Lower lobe of right lung (tissue), 2 donors: ENCODE measurements at regions not wholly inside any gene's neighbourhood (a gene's known extent, or its start where the extent isn't known, plus 50 kb on each side); places are given as distances from the start of the nearest gene placed in this dataset.

Source experiments
- ATAC-seq, 2 donors: fragments of 200-7000 bp; cut with Tn5 transposase; one replicate each; pipeline ENCODE4 v1.9.1; 2020 to 2022; ENCODE audit warnings: mild to moderate bottlenecking in 2 of 2, moderate library complexity in 2 of 2
- DNase-seq: peaks from one replicate; pipeline ENCODE4 v3.0.0-alpha.2; 2020
- H3K27ac ChIP-seq: fragments of 200-600 bp; one replicate; pipeline ENCODE4 v1.8.0; 2022
- H3K27me3 ChIP-seq: fragments of 200-600 bp; one replicate; pipeline ENCODE4 v1.8.0; 2022; ENCODE audit warnings: low read depth
- H3K36me3 ChIP-seq: fragments of 200-600 bp; one replicate; pipeline ENCODE4 v1.8.0; 2022; ENCODE audit warnings: mild to moderate bottlenecking
- H3K4me1 ChIP-seq: fragments of 200-600 bp; one replicate; pipeline ENCODE4 v1.8.0; 2022
- H3K4me3 ChIP-seq: fragments of 200-600 bp; one replicate; pipeline ENCODE4 v1.8.0; 2022; ENCODE audit warnings: mild to moderate bottlenecking
- H3K9me3 ChIP-seq: fragments of 200-600 bp; one replicate; pipeline ENCODE4 v1.8.0; 2022
- intact Hi-C: fragments of 100-400 bp; cut with DNase I; formaldehyde crosslinking; loops from one replicate; pipeline ENCODE4 v1.11.0; 2022
- TF ChIP-seq, protein P1 (sequence below): fragments of 200-600 bp; IDR thresholded peaks from one replicate; pipeline ENCODE4 v1.8.0; 2022; ENCODE audit warnings: antibody characterized with exemption, mild to moderate bottlenecking
- donor health status: DM: no; HTN: yes; CAD: no; lungs with severe emphysema.

DNA sequence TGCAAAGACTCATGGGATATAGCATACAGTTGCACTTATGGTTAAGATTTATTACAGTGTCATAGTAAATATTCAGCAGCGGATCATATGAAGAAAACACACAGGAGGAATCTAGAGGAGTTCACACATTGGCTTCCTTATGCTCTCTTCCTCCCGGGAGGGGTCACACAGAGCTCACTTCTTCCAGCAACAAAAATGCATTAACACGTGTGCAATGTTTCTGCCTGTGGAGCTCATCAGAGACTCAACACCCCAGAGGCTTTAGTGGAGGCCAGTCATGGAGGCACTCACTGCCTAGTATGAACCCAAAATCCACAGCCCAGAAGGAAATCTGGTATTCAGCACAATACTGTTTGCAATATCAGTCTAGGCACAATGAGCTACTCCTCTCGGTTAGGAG, 202.8 kb upstream of the PRSS1 start:
- Histone ChIP-seq H3K36me3 (no peaks in the 10 kb centered on the region), H3K4me1 (no peaks in the 10 kb centered on the region), H3K4me3 (no peak overlapping the region), H3K9me3 (no peaks in the 10 kb centered on the region), H3K27ac (no peak overlapping the region), H3K27me3 (no peaks in the 10 kb centered on the region)
- TF ChIP-seq, protein P1, sequence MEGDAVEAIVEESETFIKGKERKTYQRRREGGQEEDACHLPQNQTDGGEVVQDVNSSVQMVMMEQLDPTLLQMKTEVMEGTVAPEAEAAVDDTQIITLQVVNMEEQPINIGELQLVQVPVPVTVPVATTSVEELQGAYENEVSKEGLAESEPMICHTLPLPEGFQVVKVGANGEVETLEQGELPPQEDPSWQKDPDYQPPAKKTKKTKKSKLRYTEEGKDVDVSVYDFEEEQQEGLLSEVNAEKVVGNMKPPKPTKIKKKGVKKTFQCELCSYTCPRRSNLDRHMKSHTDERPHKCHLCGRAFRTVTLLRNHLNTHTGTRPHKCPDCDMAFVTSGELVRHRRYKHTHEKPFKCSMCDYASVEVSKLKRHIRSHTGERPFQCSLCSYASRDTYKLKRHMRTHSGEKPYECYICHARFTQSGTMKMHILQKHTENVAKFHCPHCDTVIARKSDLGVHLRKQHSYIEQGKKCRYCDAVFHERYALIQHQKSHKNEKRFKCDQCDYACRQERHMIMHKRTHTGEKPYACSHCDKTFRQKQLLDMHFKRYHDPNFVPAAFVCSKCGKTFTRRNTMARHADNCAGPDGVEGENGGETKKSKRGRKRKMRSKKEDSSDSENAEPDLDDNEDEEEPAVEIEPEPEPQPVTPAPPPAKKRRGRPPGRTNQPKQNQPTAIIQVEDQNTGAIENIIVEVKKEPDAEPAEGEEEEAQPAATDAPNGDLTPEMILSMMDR = no peak
- DNase-seq = no peak
- intact Hi-C loops = no loop called here
- ATAC-seq = no peak

DNA sequence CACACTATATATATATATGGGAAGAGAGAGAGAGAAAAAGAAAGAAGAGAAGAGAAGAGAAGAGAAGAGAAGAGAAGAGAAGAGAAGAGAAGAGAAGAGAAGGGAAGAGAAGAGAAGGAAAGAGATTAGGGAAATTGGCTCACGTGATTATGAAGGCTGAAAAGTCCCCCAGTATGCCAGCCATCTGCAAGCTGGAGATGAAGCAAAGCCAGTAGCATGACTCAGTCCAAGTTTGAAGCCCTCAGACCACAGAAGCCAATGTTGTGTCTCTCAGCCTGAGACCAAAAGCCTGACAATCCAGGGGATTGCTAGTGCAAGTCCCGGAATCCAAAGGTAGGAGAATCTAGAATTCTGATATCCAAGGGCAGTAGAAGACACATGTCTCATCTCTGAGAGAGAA, 206.3 kb upstream of the PRSS1 start:
- TF ChIP-seq, protein P1 = no peak
- Histone ChIP-seq H3K27me3 (no peaks in the 10 kb centered on the region), H3K4me1 (no peaks in the 10 kb centered on the region), H3K4me3 (no peak overlapping the region), H3K9me3 (no peaks in the 10 kb centered on the region), H3K27ac (no peak overlapping the region), H3K36me3 (no peaks in the 10 kb centered on the region)
- no peak for DNase-seq
- intact Hi-C loops = no loop called here
- ATAC-seq = no peak

DNA sequence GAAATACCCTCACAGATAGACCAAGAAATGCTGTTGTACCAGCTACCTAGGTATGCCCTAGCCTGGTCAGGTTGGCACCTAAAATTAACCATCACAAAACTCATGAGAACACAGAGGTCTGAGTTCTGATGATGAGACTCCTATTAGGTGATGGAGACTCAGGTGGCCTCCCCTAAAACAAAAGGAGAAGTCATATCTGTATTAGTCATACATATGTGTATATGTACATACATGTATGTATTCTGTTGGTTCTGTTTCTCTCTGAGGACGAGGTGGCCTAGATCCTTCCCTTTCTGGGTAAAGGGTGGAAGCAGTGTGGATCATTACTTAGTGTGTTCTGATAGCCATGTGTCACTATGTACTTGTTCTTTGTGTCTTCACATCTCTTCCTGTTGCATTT, 207.2 kb upstream of the PRSS1 start:
- ATAC-seq = no peak
- intact Hi-C loops = no loop called here
- Histone ChIP-seq H3K36me3 (no peaks in the 10 kb centered on the region), H3K4me3 (no peak overlapping the region), H3K27me3 (no peaks in the 10 kb centered on the region), H3K4me1 (no peaks in the 10 kb centered on the region), H3K9me3 (no peaks in the 10 kb centered on the region), H3K27ac (no peak overlapping the region)
- TF ChIP-seq, protein P1 = no peak
- no peak for DNase-seq

DNA sequence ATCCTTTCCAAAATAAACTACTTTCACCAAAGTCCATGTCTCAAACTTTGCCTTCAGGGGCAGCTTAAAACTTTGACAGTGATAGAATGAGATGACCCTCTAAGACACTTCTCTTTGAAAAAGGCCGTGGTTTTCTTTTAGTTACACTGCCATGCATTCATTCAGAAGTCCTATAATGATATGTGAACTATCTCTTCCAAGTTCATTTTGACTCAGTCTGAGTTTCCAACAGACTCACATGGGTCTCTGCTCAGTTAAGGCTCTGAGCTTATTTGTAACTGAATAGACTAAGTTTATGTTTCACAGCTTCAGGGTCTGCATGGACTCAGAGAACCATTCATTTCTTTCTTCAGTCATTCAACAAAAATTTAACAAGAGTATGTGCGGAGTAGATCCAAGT, 208.9 kb upstream of the PRSS1 start:
- TF ChIP-seq, protein P1 = no peak
- Histone ChIP-seq H3K4me3 (no peak overlapping the region), H3K4me1 (no peaks in the 10 kb centered on the region), H3K36me3 (no peaks in the 10 kb centered on the region), H3K9me3 (no peaks in the 10 kb centered on the region), H3K27ac (no peak overlapping the region), H3K27me3 (no peaks in the 10 kb centered on the region)
- no peak for ATAC-seq
- intact Hi-C loops = no loop called here
- DNase-seq = no peak

DNA sequence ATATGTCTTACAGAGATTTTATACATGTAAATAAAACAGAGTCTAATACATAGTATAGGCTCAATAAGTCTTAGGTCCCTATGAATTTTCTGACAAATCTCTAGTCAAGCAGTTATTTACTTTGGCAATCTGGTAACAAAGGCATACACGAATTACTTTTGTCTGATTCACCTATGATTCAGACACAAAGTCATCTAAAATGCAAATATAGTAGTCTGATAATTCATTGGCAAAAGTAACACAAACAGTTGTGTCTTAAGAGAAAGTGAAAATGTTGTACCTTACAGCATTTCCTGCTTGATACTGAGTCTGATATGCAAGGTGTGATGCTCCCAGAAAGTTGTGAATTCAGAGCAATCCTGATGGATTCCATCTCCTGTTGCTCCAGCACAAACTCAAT, 209.4 kb upstream of the PRSS1 start:
- Histone ChIP-seq H3K9me3 (no peaks in the 10 kb centered on the region), H3K27me3 (no peaks in the 10 kb centered on the region), H3K27ac (no peak overlapping the region), H3K4me1 (no peaks in the 10 kb centered on the region), H3K4me3 (no peak overlapping the region), H3K36me3 (no peaks in the 10 kb centered on the region)
- TF ChIP-seq, protein P1 = no peak
- no peak for ATAC-seq
- no peak for DNase-seq
- intact Hi-C loops = no loop called here

DNA sequence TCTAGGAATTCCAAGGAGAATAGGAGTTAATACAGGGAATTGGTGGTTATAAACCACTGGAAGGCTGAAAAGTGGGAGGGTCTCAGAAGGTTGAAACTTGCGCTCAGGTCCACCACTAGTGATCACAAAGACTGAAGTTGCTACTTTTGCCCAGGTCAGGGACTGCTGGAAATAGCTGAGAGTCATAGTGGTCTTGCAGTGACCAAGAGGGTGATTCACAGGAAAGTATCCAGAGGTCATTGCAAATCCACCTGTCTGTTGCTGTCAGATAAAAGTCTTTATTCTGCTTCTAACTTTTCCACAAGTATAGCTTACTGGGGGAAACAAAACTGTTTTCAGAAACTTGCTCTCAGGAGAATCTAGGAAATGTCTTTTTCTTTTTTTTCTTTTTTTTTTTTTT, 211.5 kb upstream of the PRSS1 start:
- intact Hi-C loops = no loop called here
- no peak overlapping the region for H3K4me3 ChIP-seq
- ATAC-seq (no peak), DNase-seq (no peak)
- no peaks in the 10 kb centered on the region for H3K9me3 ChIP-seq
- H3K27ac ChIP-seq = no peak overlapping the region
- H3K27me3 ChIP-seq = no peaks in the 10 kb centered on the region
- no peaks in the 10 kb centered on the region for H3K4me1 ChIP-seq
- H3K36me3 ChIP-seq = no peaks in the 10 kb centered on the region
- TF ChIP-seq, protein P1 = no peak
